ENCODE measurements at regions not wholly inside any gene's neighbourhood (a gene's known extent, or its start where the extent isn't known, plus 50 kb on each side); places are given as distances from the start of the nearest gene placed in this dataset.

GRCh38 chr3:118057086-118057485 is 977.6 kb downstream of the IGSF11 start:
- no peak overlapping the region for H3K4me3 Mint-ChIP-seq
- no peaks in the 10 kb centered on the region; the same call in 1 of the 2 replicates for H3K36me3 Mint-ChIP-seq (ENCODE audit: low read depth)
- H3K4me1 Mint-ChIP-seq (ENCODE audit: low read depth): no peaks in the 10 kb centered on the region
- no peak for DNase-seq
- TF ChIP-seq CTCF (IDR thresholded peaks at IDR 0.05): no peak
- H3K9me3 Mint-ChIP-seq: peaks cover 32% of the 10 kb centered on the region
- H3K27me3 Mint-ChIP-seq (ENCODE audit: insufficient read depth): no peaks in the 10 kb centered on the region; the same call in 1 of the 2 replicates
- no peak overlapping the region for H3K27ac Mint-ChIP-seq

GRCh38 chr3:118059096-118059495 is 975.5 kb downstream of the IGSF11 start:
- Mint-ChIP-seq H3K27ac (no peak overlapping the region), H3K27me3 (ENCODE audit: insufficient read depth) (no peaks in the 10 kb centered on the region), H3K9me3 (peaks cover 28% of the 10 kb centered on the region), H3K4me1 (ENCODE audit: low read depth) (no peaks in the 10 kb centered on the region), H3K36me3 (ENCODE audit: low read depth) (no peaks in the 10 kb centered on the region; the same call in 1 of the 2 replicates), H3K4me3 (no peak overlapping the region)
- TF ChIP-seq CTCF (IDR thresholded peaks at IDR 0.05): no peak
- DNase-seq: no peak

DNA sequence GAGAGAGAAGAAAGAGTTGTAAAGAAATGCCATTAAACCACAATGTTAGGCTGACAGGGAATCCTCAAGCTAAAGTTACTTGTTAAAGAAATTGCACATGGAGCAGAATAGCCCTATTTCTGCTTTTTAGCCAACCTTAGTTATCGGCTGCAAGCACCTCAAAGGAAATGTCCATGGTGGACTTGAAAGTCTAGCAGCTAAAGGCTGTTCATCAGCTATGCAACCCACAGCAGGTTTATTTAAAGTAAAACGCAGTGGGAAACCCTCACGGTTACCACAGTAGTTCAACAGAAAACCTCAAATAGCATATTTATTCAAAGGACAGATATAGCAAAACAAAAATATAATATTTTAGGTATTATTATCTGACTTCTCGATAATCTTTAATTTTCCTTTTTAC is 967.2 kb downstream of the IGSF11 start:
- Mint-ChIP-seq H3K4me3 (no peak overlapping the region), H3K27ac (no peak overlapping the region), H3K4me1 (ENCODE audit: low read depth) (no peaks in the 10 kb centered on the region), H3K27me3 (ENCODE audit: insufficient read depth) (no peaks in the 10 kb centered on the region), H3K36me3 (ENCODE audit: low read depth) (no peaks in the 10 kb centered on the region), H3K9me3 (peaks cover 26% of the 10 kb centered on the region)
- no peak for TF ChIP-seq CTCF (IDR thresholded peaks at IDR 0.05)
- DNase-seq: no peak

- Mint-ChIP-seq H3K36me3 (ENCODE audit: low read depth) (no peaks in the 10 kb centered on the region), H3K4me3 (no peak overlapping the region), H3K4me1 (ENCODE audit: low read depth) (no peaks in the 10 kb centered on the region), H3K27ac (no peak overlapping the region), H3K27me3 (ENCODE audit: insufficient read depth) (no peaks in the 10 kb centered on the region), H3K9me3 (peaks cover 33% of the 10 kb centered on the region)
- DNase-seq: no peak
- TF ChIP-seq CTCF (IDR thresholded peaks at IDR 0.05): no peak
These were observed 958.8 kb downstream of the IGSF11 start for GRCh38 chr3:118075873-118076272.

DNA sequence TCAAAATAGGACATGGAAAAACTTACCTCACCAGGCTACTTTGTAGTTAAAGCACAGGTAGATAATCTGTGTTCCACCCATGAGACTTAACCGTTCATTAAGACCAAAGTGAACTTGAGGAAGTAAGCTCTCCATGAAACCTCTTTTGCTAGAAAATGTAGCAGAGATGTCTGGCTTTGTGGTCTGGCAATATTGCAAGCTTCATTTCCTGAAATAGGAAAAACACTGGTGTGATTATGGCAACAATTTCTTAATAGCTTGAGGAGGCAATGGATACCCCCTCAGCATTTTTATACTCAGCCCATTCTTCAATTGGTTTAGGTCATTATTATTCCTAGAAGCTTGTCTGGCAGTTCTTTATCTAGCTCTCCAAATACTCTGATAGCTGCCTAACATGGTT is 957.3 kb downstream of the IGSF11 start:
- Mint-ChIP-seq H3K36me3 (ENCODE audit: low read depth) (no peaks in the 10 kb centered on the region), H3K4me3 (no peak overlapping the region), H3K27ac (no peak overlapping the region), H3K27me3 (ENCODE audit: insufficient read depth) (no peaks in the 10 kb centered on the region), H3K9me3 (peaks cover 37% of the 10 kb centered on the region), H3K4me1 (ENCODE audit: low read depth) (no peaks in the 10 kb centered on the region)
- no peak for DNase-seq
- TF ChIP-seq CTCF (IDR thresholded peaks at IDR 0.05): no peak

DNA sequence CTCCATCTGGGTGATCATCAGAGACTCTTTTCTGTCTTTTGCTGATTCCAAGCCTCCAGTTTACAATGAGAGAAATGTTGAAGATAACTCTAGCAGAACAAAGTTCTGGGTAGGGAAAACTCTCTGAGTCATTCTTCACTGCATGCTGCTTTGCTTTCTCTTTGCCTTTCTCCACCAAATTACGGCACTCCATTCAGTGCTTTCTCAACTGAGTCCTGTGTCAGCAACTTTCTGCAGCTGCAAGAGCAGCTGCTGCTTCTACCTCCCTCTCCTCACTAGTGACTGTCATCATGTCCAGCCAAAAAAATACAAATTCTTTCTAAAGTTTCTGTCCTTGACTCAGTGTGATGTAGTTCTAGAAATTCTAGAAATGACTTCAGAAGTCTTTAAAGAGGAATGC is 953.8 kb downstream of the IGSF11 start:
- Mint-ChIP-seq H3K27ac (no peak overlapping the region), H3K36me3 (ENCODE audit: low read depth) (no peaks in the 10 kb centered on the region), H3K27me3 (ENCODE audit: insufficient read depth) (no peaks in the 10 kb centered on the region), H3K4me1 (ENCODE audit: low read depth) (no peaks in the 10 kb centered on the region), H3K9me3 (peaks cover 36% of the 10 kb centered on the region), H3K4me3 (no peak overlapping the region)
- no peak for TF ChIP-seq CTCF (IDR thresholded peaks at IDR 0.05)
- DNase-seq: no peak
